Upper lobe of left lung (tissue), 6 donors: ENCODE measurements at regions not wholly inside any gene's neighbourhood (a gene's known extent, or its start where the extent isn't known, plus 50 kb on each side); places are given as distances from the start of the nearest gene placed in this dataset.

Experiments used
- ATAC-seq, 2 donors: fragments of 200-7000 bp; cut with Tn5 transposase; one replicate each; pipeline ENCODE4 v1.9.1; 2022; ENCODE audit warnings: mild to moderate bottlenecking in 2 of 2, moderate library complexity in 2 of 2; ENCODE audit not compliant: low FRiP score in 2 of 2
- DNase-seq, 2 donors: peaks; one replicate each; pipeline ENCODE4 v3.0.0-alpha.2; 2019 to 2020
- H3K27ac ChIP-seq, 4 donors: fragments of 200-600 bp; sonication (generic); one replicate each; pipeline ENCODE4 v1.5.1; 2016 to 2019
- H3K27me3 ChIP-seq, 4 donors: fragments of 200-600 bp; sonication (generic); one replicate each; pipeline ENCODE4 v1.5.1; 2017 to 2019
- H3K36me3 ChIP-seq, 4 donors: fragments of 200-600 bp; sonication (generic); one replicate each; pipeline ENCODE4 v1.5.1; 2016 to 2019
- H3K4me1 ChIP-seq, 4 donors: fragments of 200-600 bp; sonication (generic); one replicate each; pipeline ENCODE4 v1.5.1; 2018 to 2019
- H3K4me3 ChIP-seq, 4 donors: fragments of 200-600 bp; sonication (generic); one replicate each; pipeline ENCODE4 v1.5.1; 2017 to 2019; ENCODE audit warnings: mild to moderate bottlenecking in 2 of 4, moderate library complexity in 1 of 4
- H3K9me3 ChIP-seq, 4 donors: fragments of 200-600 bp; sonication (generic); one replicate each; pipeline ENCODE4 v1.5.1; 2018 to 2019
- CTCF ChIP-seq, 6 experiments: fragments of 450-650 bp in 4 of 6; fragments of 200-600 bp in 2 of 6; sonication (generic) in 2 of 6; IDR thresholded peaks; one replicate each; pipeline ENCODE4 v1.5.1; 2016 to 2019; ENCODE audit warnings: antibody characterized with exemption in 6 of 6
- EP300 ChIP-seq, 4 donors: sonication (generic); formaldehyde crosslinking; IDR thresholded peaks; one replicate each; pipeline ENCODE4 v1.5.1; 2017; ENCODE audit warnings: antibody characterized with exemption in 4 of 4, control low read depth in 2 of 4
- POLR2A ChIP-seq, 4 donors: fragments of 450-650 bp; IDR thresholded peaks; one replicate each; pipeline ENCODE4 v1.5.1; 2016 to 2017; ENCODE audit warnings: antibody characterized with exemption in 4 of 4, mild to moderate bottlenecking in 2 of 4
- POLR2AphosphoS5 ChIP-seq, 2 donors: sonication (generic); formaldehyde crosslinking; IDR thresholded peaks; one replicate each; pipeline ENCODE4 v1.5.1; 2017; ENCODE audit warnings: antibody characterized with exemption in 2 of 2
- WGBS, 2 donors: methylation state at CpG; one replicate each; pipeline ENCODE4 v1.1.5; 2017 to 2018; 5-methylcytosine and 5-hydroxymethylcytosine counted together
- donor health status: DM: no; HTN: no; CAD: no; lungs with moderate emphysema.
- donor health status: DM: no; HTN: yes; CAD: no; lungs with severe emphysema.

GRCh38 chr11:45568049-45568448 is 97.4 kb downstream of the CHST1 start:
- no peaks in the 10 kb centered on the region for H3K27me3 ChIP-seq
- H3K36me3 ChIP-seq: no peaks in the 10 kb centered on the region
- H3K9me3 ChIP-seq: no peaks in the 10 kb centered on the region
- no peaks in the 10 kb centered on the region for H3K4me1 ChIP-seq
- no peak for TF ChIP-seq POLR2AphosphoS5 (IDR thresholded peaks at IDR 0.05)
- no peak for TF ChIP-seq EP300 (IDR thresholded peaks at IDR 0.05)
- no peak for TF ChIP-seq POLR2A (IDR thresholded peaks at IDR 0.05)
- no peak overlapping the region for H3K4me3 ChIP-seq
- no peak for DNase-seq
- H3K27ac ChIP-seq: no peak overlapping the region
- 72 to 82% methylated on average over 4 of the region's 4 CpGs for WGBS, 2 donors
- no peak for ATAC-seq

GRCh38 chr11:45565446-45565988 is 99.9 kb downstream of the CHST1 start:
- ATAC-seq: no peak
- no peak overlapping the region for H3K27ac ChIP-seq
- no peaks in the 10 kb centered on the region for H3K27me3 ChIP-seq
- no peak for DNase-seq
- no peaks in the 10 kb centered on the region for H3K9me3 ChIP-seq
- H3K36me3 ChIP-seq: no peaks in the 10 kb centered on the region
- WGBS, 2 donors: 77 to 96% methylated on average over 4 of the region's 4 CpGs
- TF ChIP-seq POLR2A (IDR thresholded peaks at IDR 0.05) (no peak), EP300 (IDR thresholded peaks at IDR 0.05) (no peak), CTCF (IDR thresholded peaks at IDR 0.05) (no peak), POLR2AphosphoS5 (IDR thresholded peaks at IDR 0.05) (no peak)
- H3K4me3 ChIP-seq: no peak overlapping the region
- no peaks in the 10 kb centered on the region for H3K4me1 ChIP-seq

GRCh38 chr11:45563810-45564209 is 101.6 kb downstream of the CHST1 start:
- H3K27me3 ChIP-seq: no peaks in the 10 kb centered on the region
- H3K9me3 ChIP-seq: no peaks in the 10 kb centered on the region
- no peak for DNase-seq
- H3K36me3 ChIP-seq: no peaks in the 10 kb centered on the region
- no peak for TF ChIP-seq POLR2AphosphoS5 (IDR thresholded peaks at IDR 0.05)
- no peak for TF ChIP-seq POLR2A (IDR thresholded peaks at IDR 0.05)
- no peak for TF ChIP-seq EP300 (IDR thresholded peaks at IDR 0.05)
- no peak for TF ChIP-seq CTCF (IDR thresholded peaks at IDR 0.05)
- 40 to 45% methylated on average over 10 of the region's 10 CpGs for WGBS, 2 donors
- H3K4me1 ChIP-seq: no peaks in the 10 kb centered on the region
- no peak overlapping the region for H3K27ac ChIP-seq
- ATAC-seq: no peak
- H3K4me3 ChIP-seq: no peak overlapping the region

- DNase-seq (no peak), ATAC-seq (no peak)
- Histone ChIP-seq H3K27me3 (no peaks in the 10 kb centered on the region), H3K4me3 (no peak overlapping the region), H3K36me3 (no peaks in the 10 kb centered on the region), H3K9me3 (no peaks in the 10 kb centered on the region), H3K27ac (no peak overlapping the region), H3K4me1 (no peaks in the 10 kb centered on the region)
- TF ChIP-seq POLR2A (IDR thresholded peaks at IDR 0.05) (no peak), EP300 (IDR thresholded peaks at IDR 0.05) (no peak), POLR2AphosphoS5 (IDR thresholded peaks at IDR 0.05) (no peak), CTCF (IDR thresholded peaks at IDR 0.05) (no peak)
- 71 to 83% methylated on average over 2 of the region's 2 CpGs for WGBS, 2 donors
These were observed 102.3 kb downstream of the CHST1 start for GRCh38 chr11:45563171-45563570.

- Histone ChIP-seq H3K36me3 (no peaks in the 10 kb centered on the region), H3K4me1 (no peaks in the 10 kb centered on the region), H3K4me3 (no peak overlapping the region), H3K27ac (no peak overlapping the region), H3K27me3 (no peaks in the 10 kb centered on the region), H3K9me3 (peaks cover 0 to 6% (median 0%) of the 10 kb centered on the region in 4 donors)
- no peak for ATAC-seq
- WGBS, 2 donors: 55 to 60% methylated on average over 8 to 12 of the region's 12 CpGs
- no peak for TF ChIP-seq POLR2AphosphoS5 (IDR thresholded peaks at IDR 0.05)
- TF ChIP-seq CTCF (IDR thresholded peaks at IDR 0.05): no peak
- TF ChIP-seq EP300 (IDR thresholded peaks at IDR 0.05): no peak
- no peak for TF ChIP-seq POLR2A (IDR thresholded peaks at IDR 0.05)
- DNase-seq: no peak
These were observed 104.5 kb downstream of the CHST1 start for GRCh38 chr11:45560913-45561281.
